ENCODE measurements at regions not wholly inside any gene's neighbourhood (a gene's known extent, or its start where the extent isn't known, plus 50 kb on each side); places are given as distances from the start of the nearest gene placed in this dataset.
A peak's percentile ranks its signal among the peaks of the same experiment; 100 is the strongest.

GRCh38 chr2:39854771-39855170, 75.7 kb upstream of the THUMPD2 start:
- no peak for DNase-seq (ENCODE audit: low spot score)

DNA sequence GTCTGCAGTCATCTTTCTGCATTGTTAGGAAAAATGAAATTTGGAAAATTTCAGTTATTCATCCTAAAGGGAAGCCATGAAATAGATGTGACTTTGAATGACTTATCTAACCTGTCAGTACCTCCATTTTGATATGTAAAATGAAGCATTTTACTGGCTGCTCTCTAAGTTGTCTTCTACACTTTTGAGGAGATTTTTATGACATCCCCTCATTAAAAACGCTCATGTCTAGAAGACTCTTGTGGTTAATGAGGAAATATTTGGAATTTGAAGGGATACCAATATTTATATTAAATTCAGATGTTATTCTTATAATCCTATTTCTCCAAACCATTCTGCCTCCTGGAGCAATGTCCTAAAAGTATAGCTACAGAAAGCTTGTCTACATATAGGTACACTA, 73.8 kb upstream of the THUMPD2 start:
- TF ChIP-seq CTCF (IDR thresholded peaks at IDR 0.05; ENCODE audit: extremely low read depth, missing control alignments): no peak
- no peak for DNase-seq (ENCODE audit: low spot score)

More at GRCh38 chr2:39854771-39855170, 75.7 kb upstream of the THUMPD2 start:
- no peak for TF ChIP-seq CTCF (IDR thresholded peaks at IDR 0.05; ENCODE audit: extremely low read depth, missing control alignments)

- peak; percentile 39 for DNase-seq (ENCODE audit: low spot score)
- no peak for TF ChIP-seq CTCF (IDR thresholded peaks at IDR 0.05; ENCODE audit: extremely low read depth, missing control alignments)
These were observed 72.6 kb upstream of the THUMPD2 start for GRCh38 chr2:39851651-39852110.

- no peak for TF ChIP-seq CTCF (IDR thresholded peaks at IDR 0.05; ENCODE audit: extremely low read depth, missing control alignments)
- DNase-seq (ENCODE audit: low spot score): no peak
These were observed 72.2 kb upstream of the THUMPD2 start for GRCh38 chr2:39851251-39851650.

DNA sequence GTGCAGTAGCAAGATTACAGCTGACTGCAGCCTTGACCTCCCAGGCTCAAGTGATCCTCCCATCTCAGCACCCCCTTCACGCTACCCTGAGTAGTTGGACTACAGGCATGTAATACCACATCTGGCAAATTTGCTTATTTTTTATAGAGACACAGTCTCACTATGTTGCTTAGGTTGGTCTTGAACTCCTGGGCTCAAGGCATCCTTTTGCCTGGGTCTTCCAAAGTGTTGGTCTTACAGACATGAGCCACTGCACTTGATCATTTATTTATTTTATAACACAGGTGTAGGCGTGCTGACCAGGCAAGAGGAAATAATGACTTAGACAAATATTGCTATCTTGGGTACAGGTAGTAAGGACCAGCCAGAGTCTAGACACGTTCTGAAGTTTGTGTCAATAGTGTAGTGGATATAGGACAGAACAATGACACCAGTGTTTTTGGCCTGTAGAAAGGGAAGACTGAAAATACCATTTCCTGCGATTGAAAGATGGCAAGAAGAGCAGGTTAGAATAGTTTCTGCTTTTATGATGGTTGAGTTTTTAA, 71.0 kb upstream of the THUMPD2 start:
- TF ChIP-seq CTCF (IDR thresholded peaks at IDR 0.05; ENCODE audit: extremely low read depth, missing control alignments): no peak

GRCh38 chr2:39849064-39849463, 70.0 kb upstream of the THUMPD2 start:
- DNase-seq (ENCODE audit: low spot score): no peak
- no peak for TF ChIP-seq CTCF (IDR thresholded peaks at IDR 0.05; ENCODE audit: extremely low read depth, missing control alignments)

More for the DNA sequence above, 71.0 kb upstream of the THUMPD2 start:
- no peak for DNase-seq (ENCODE audit: low spot score)

GRCh38 chr2:39845460-39846146, 66.5 kb upstream of the THUMPD2 start:
- TF ChIP-seq CTCF (IDR thresholded peaks at IDR 0.05; ENCODE audit: extremely low read depth, missing control alignments): no peak
- no peak for DNase-seq (ENCODE audit: low spot score)
